ENCODE measurements at regions not wholly inside any gene's neighbourhood (a gene's known extent, or its start where the extent isn't known, plus 50 kb on each side); places are given as distances from the start of the nearest gene placed in this dataset.

DNA sequence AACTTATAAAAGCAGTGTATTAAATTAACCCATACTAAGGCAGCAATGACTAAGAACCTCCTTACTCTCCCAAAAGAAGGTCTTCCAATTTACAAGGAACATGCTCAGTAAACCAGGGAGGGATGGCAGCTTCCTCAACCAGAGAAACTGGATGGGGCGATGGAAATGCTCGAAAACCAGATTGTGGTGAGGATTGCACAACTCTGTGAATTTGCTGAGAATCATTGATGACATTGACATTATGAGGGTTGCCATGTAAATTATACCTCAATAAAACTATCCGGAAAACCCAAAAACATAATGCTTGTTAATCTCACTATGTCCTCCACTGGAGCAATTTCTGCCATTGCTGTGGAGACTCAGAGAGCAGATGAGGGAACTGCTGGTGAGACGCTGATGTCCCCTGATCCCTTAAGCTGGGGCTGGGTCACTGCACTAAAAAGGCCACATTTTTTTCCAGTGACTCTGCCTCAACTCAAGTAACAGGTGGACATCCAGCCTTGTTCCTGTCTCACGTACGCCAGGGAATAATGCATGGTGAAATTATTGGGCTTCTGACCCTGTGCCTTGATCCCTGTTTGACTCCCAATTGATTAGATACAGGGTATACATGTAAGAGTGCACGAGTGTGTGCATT, 288.3 kb downstream of the CYP26B1 start:
- no peak for DNase-seq
- WGBS, 5 donors = 85 to 90% (median 89%) methylated on average over 7 of the region's 7 CpGs
- no peaks in the 10 kb centered on the region for H3K4me1 ChIP-seq
- no peak overlapping the region for H3K27ac ChIP-seq
- H3K9me3 ChIP-seq = peaks cover 0 to 14% (median 6%) of the 10 kb centered on the region in 4 donors
- intact Hi-C loops (cut with DNase I; ENCODE audit: low total_unique reads) = no loop called here
- no peaks in the 10 kb centered on the region for H3K36me3 ChIP-seq
- H3K27me3 ChIP-seq = peaks cover 0 to 3% (median 0%) of the 10 kb centered on the region in 3 donors
- no peak for TF ChIP-seq POLR2A (IDR thresholded peaks at IDR 0.05)
- H3K4me3 ChIP-seq = no peak overlapping the region

GRCh38 chr2:71858071-71858470, 289.6 kb downstream of the CYP26B1 start:
- TF ChIP-seq POLR2A (IDR thresholded peaks at IDR 0.05) (no peak), POLR2AphosphoS5 (IDR thresholded peaks at IDR 0.05) (no peak), EP300 (IDR thresholded peaks at IDR 0.05) (no peak)
- TF ChIP-seq, protein P1, sequence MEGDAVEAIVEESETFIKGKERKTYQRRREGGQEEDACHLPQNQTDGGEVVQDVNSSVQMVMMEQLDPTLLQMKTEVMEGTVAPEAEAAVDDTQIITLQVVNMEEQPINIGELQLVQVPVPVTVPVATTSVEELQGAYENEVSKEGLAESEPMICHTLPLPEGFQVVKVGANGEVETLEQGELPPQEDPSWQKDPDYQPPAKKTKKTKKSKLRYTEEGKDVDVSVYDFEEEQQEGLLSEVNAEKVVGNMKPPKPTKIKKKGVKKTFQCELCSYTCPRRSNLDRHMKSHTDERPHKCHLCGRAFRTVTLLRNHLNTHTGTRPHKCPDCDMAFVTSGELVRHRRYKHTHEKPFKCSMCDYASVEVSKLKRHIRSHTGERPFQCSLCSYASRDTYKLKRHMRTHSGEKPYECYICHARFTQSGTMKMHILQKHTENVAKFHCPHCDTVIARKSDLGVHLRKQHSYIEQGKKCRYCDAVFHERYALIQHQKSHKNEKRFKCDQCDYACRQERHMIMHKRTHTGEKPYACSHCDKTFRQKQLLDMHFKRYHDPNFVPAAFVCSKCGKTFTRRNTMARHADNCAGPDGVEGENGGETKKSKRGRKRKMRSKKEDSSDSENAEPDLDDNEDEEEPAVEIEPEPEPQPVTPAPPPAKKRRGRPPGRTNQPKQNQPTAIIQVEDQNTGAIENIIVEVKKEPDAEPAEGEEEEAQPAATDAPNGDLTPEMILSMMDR (IDR thresholded peaks at IDR 0.05) = no peak
- peaks cover 0 to 14% (median 6%) of the 10 kb centered on the region in 4 donors for H3K9me3 ChIP-seq
- WGBS, 5 donors = 70 to 76% (median 73%) methylated on average over 4 of the region's 4 CpGs
- H3K4me1 ChIP-seq = no peaks in the 10 kb centered on the region
- peaks cover 0 to 6% (median 0%) of the 10 kb centered on the region in 3 donors for H3K27me3 ChIP-seq
- DNase-seq = no peak
- H3K36me3 ChIP-seq = no peaks in the 10 kb centered on the region
- H3K4me3 ChIP-seq = no peak overlapping the region
- intact Hi-C loops (cut with DNase I; ENCODE audit: low total_unique reads) = no loop called here
- H3K27ac ChIP-seq = no peak overlapping the region

DNA sequence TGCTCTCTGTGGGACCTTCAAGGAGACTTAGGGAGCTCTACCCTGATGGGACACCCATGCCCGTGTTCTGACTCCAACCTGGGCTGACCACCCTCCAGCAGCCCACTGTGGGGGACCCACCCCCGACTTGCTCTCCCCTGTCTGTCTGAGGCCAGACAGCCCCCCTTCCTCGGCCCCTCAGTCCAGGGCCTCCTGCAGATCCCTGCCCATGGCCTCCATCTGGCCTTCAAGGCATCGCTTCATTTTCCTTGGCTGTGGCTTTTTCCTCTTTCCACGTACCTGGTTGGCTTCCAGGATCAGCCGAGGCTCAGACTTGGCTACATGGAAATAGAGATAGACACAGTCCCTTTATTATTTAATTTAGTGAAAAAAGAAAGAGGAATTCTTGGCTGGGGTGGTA, 290.0 kb downstream of the CYP26B1 start:
- peaks cover under 1 to 2% (median under 1%) of the 10 kb centered on the region in 4 donors for H3K4me1 ChIP-seq
- 75 to 89% (median 81%) methylated on average over 5 to 6 of the region's 6 CpGs for WGBS, 5 donors
- no peak overlapping the region for H3K4me3 ChIP-seq
- no peaks in the 10 kb centered on the region for H3K36me3 ChIP-seq
- DNase-seq = no peak
- no peak overlapping the region for H3K27ac ChIP-seq
- intact Hi-C loops (cut with DNase I; ENCODE audit: low total_unique reads) = no loop called here
- peaks cover 0 to 10% (median 0%) of the 10 kb centered on the region in 3 donors for H3K27me3 ChIP-seq
- H3K9me3 ChIP-seq = peaks cover 0 to 14% (median 6%) of the 10 kb centered on the region in 4 donors
- TF ChIP-seq, protein P1 (IDR thresholded peaks at IDR 0.05) = no peak
- no peak for TF ChIP-seq POLR2A (IDR thresholded peaks at IDR 0.05)
- TF ChIP-seq POLR2AphosphoS5 (IDR thresholded peaks at IDR 0.05) = no peak
- TF ChIP-seq EP300 (IDR thresholded peaks at IDR 0.05) = no peak

DNA sequence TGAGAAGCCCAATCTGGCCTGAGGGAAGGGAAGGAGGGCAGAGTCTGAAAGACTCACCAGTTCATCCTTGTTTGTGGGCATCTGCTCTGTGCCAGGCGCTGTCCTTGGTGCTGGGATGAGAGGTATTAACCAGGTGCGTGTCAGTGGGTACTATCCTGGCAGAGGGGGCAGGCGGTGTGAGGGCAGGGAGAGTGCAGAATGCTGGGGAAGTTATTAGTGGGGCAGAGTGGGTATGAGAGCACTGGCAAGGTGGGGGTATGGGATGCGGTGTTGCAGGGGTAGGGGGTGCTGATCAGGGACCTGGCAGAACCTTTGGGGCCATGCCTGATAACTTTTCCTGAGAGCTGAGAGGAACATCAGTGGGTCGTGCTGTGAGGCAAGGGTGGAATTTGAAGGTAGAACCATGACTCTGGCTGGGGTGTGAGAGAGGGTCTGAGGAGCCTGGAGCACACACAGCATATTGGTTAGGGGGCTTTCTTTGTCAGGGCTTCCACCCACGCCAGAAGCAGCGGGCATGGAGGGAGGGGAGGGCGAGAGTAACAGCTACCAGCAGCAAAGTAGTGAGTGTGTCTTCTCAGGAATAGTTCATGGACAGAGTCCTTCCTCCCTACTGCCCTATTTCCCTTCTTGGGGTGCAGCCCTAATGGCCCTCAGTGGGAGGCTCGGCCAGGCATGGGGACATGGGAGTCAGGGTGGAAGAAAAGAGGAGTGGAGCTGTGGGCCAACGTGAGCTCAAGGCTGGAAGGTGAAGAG, 290.7 kb downstream of the CYP26B1 start:
- TF ChIP-seq POLR2AphosphoS5 (IDR thresholded peaks at IDR 0.05) (no peak), POLR2A (IDR thresholded peaks at IDR 0.05) (no peak), EP300 (IDR thresholded peaks at IDR 0.05) (no peak)
- TF ChIP-seq, protein P1 (IDR thresholded peaks at IDR 0.05) = no peak
- Histone ChIP-seq H3K4me1 (peaks cover 4 to 9% (median 6%) of the 10 kb centered on the region in 4 donors), H3K4me3 (no peak overlapping the region), H3K27me3 (peaks cover 0 to 17% (median 0%) of the 10 kb centered on the region in 3 donors), H3K27ac (no peak overlapping the region), H3K9me3 (peaks cover 0 to 14% (median 6%) of the 10 kb centered on the region in 4 donors), H3K36me3 (no peaks in the 10 kb centered on the region)
- intact Hi-C loops (cut with DNase I; ENCODE audit: low total_unique reads) = no loop called here
- DNase-seq = peak in 1 of 2 donors; percentile 39
- WGBS, 5 donors = 78 to 83% (median 81%) methylated on average over 10 of the region's 10 CpGs

Measured in stomach (tissue), 8 donors.